Fibroblast of pulmonary artery (primary cell): ENCODE measurements at regions not wholly inside any gene's neighbourhood (a gene's known extent, or its start where the extent isn't known, plus 50 kb on each side); places are given as distances from the start of the nearest gene placed in this dataset.

Experiments
- DNase-seq: peaks from one replicate; pipeline ENCODE4 v3.0.0-alpha.2; 2010; ENCODE audit warnings: low read depth
- H3K4me3 ChIP-seq: replicated peaks from 2 replicates; pipeline ENCODE4 v1.5.1; 2011; ENCODE audit warnings: low read depth, mild to moderate bottlenecking, control low read depth, low read length, moderate library complexity
- TF ChIP-seq, protein P1 (sequence below): IDR thresholded peaks from 2 replicates; pipeline ENCODE4 v1.5.1; 2011; ENCODE audit warnings: mild to moderate bottlenecking, control low read depth, low read length, inconsistent platforms; ENCODE audit errors: missing control alignments

GRCh38 chr5:168076561-168076991 is 214.9 kb upstream of the WWC1 start:
- DNase-seq = peak; percentile 51
- H3K4me3 ChIP-seq = no peak overlapping the region
- TF ChIP-seq, protein P1, sequence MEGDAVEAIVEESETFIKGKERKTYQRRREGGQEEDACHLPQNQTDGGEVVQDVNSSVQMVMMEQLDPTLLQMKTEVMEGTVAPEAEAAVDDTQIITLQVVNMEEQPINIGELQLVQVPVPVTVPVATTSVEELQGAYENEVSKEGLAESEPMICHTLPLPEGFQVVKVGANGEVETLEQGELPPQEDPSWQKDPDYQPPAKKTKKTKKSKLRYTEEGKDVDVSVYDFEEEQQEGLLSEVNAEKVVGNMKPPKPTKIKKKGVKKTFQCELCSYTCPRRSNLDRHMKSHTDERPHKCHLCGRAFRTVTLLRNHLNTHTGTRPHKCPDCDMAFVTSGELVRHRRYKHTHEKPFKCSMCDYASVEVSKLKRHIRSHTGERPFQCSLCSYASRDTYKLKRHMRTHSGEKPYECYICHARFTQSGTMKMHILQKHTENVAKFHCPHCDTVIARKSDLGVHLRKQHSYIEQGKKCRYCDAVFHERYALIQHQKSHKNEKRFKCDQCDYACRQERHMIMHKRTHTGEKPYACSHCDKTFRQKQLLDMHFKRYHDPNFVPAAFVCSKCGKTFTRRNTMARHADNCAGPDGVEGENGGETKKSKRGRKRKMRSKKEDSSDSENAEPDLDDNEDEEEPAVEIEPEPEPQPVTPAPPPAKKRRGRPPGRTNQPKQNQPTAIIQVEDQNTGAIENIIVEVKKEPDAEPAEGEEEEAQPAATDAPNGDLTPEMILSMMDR = peak; percentile 53

- H3K4me3 ChIP-seq = no peak overlapping the region
- DNase-seq = peak; percentile 16
- TF ChIP-seq, protein P1 = no peak
These were observed 206.0 kb upstream of the WWC1 start for GRCh38 chr5:168085261-168086031.

GRCh38 chr5:168086104-168086610 is 205.3 kb upstream of the WWC1 start:
- no peak for DNase-seq
- TF ChIP-seq, protein P1 = no peak
- no peak overlapping the region for H3K4me3 ChIP-seq

DNA sequence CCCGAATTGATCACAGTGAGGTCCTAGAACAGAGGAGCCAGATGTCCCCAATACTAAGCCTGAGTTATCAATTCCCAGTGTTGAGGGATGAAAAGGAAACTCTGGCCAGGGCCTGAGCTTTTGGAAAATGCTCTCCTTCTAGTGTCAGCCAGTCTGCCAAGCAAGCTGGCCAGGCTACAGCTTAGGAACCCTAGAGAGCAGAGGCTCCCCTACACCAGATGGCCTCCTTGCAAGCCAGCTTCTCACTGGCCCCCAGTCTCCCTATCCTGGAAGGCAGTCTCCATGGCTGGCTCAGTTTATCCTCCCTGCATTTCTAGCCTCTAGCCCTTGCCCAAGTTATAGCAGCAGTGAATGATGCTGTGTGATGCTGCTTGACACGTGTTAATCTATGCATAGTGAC is 204.7 kb upstream of the WWC1 start:
- H3K4me3 ChIP-seq = no peak overlapping the region
- TF ChIP-seq, protein P1 = no peak
- no peak for DNase-seq

DNA sequence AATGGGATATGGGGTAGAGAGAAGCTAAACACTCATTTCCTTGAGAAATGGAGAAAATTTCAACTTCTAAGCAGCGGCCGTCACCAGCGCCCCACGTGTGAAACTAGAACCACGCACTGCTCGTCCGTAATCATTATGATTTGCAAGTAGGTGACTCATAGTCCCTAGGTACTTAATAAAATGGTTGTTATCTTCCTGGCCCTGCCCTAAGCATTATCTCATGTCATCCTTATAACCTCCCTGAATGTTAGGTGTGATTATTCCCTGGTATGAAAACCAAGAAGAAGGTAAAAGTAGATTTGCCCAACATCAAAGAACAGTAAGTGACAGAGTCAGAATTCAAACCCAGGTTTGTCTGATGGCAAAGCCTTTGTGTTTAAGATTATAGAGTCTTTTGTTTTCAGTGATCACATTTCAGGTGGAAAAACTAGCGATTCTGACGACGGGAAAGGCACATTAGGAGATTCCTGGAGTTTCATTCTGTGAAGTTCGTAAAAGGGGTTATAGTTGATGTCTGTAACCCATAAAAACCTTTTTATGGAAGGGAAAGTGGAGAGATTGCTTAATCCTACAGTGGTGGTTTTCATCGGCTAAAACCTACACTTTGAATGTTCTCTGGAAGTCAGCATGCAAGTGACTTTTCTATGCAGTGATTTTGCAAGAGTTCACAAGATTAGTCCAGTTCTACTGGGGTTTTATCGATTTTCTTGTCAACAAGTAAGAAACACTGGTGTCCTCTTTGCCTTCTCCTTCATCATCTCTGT is 202.9 kb upstream of the WWC1 start:
- H3K4me3 ChIP-seq = no peak overlapping the region
- TF ChIP-seq, protein P1 = no peak
- no peak for DNase-seq

DNA sequence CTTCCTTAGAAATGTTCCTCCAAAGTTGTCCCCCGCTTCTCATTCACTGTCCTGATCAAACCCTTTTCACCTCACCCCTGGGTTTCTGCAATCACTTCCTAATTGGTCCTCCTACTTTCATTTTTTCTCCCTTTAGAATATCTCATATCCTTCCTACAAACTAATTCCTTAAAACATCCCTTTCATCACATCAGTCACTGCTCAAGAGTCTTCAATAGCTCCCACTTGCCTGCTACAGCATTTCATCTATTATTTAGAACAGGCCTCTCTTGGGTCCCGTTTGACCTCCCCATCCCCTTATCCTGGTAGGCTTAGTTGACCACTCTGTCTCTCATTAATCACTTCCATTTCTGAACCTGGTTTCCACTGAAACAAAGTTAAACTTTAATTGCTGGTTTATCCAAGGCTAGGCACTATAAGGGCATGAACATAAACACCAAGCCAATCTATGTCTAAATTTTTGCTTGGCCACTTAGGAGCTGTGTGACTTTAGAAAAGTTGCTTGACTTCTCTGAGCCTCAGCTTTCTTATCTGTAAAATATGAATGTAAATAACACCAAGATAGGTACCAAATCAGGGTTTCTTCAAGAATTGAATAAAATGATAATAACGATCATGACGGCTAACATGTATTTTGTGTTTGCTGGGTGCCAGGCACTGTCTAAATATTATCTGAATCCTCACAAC is 202.1 kb upstream of the WWC1 start:
- no peak for DNase-seq
- TF ChIP-seq, protein P1 = no peak
- no peak overlapping the region for H3K4me3 ChIP-seq
